GM10248 (cell line): ENCODE measurements at regions not wholly inside any gene's neighbourhood (a gene's known extent, or its start where the extent isn't known, plus 50 kb on each side); places are given as distances from the start of the nearest gene placed in this dataset.

Source experiments
- CTCF ChIA-PET: fragments of 300-600 bp; sonication (Branson Sonifier 250); formaldehyde crosslinking; extraction: SDS; loops from one replicate; lab custom pipeline; 2021; ENCODE audit warnings: antibody characterized with exemption; lab: Yijun Ruan, JAX
- POLR2A ChIA-PET: fragments of 350-650 bp; sonication (Branson Sonifier 250); formaldehyde crosslinking; extraction: SDS; loops from one replicate; lab custom pipeline; 2020; ENCODE audit warnings: antibody characterized with exemption; lab: Yijun Ruan, JAX
- DNase-seq: peaks from one replicate; pipeline ENCODE4 v3.0.0; 2012; ENCODE audit errors: extremely low spot score
- CTCF ChIP-seq: IDR thresholded peaks from 2 replicates; pipeline ENCODE4 v1.5.1; 2012; ENCODE audit warnings: mild to moderate bottlenecking, low read depth; ENCODE audit errors: extremely low read depth, missing control alignments, control extremely low read depth

- no peak for DNase-seq
- no peak for TF ChIP-seq CTCF
- ChIA-PET CTCF (interaction anchor here (1.1 kb wide), 1 partner anchor 80 kb away, joined by 3 read pairs; no protein-coding TSS in a partner anchor), POLR2A (no interaction called here)
Observed at GRCh38 chr10:61343796-61344195, 109.4 kb downstream of the TMEM26 start.

GRCh38 chr10:61342858-61343572 is 110.2 kb downstream of the TMEM26 start:
- POLR2A ChIA-PET = no interaction called here
- CTCF ChIA-PET = interaction anchor here (1.1 kb wide), 1 partner anchor 79 kb away, joined by 3 read pairs; no protein-coding TSS in a partner anchor
- no peak for DNase-seq
- TF ChIP-seq CTCF = no peak

- ChIA-PET POLR2A (no interaction called here), CTCF (interaction anchor here (1.6 kb wide), 1 partner anchor 9 kb away, joined by 5 read pairs; no protein-coding TSS in a partner anchor)
- no peak for DNase-seq
- TF ChIP-seq CTCF = no peak
Observed at GRCh38 chr10:61341008-61341407, 112.2 kb downstream of the TMEM26 start.

- DNase-seq = no peak
- POLR2A ChIA-PET = no interaction called here
- CTCF ChIA-PET = interaction anchor here (1.4 to 1.6 kb wide), 2 partner anchors 9 to 12 kb away, joined by 3 to 5 read pairs; no protein-coding TSS in a partner anchor
- no peak for TF ChIP-seq CTCF
Observed at GRCh38 chr10:61338146-61338545, 115.0 kb downstream of the TMEM26 start.

GRCh38 chr10:61337741-61338140 is 115.4 kb downstream of the TMEM26 start:
- ChIA-PET CTCF (interaction anchor here (1.4 to 1.6 kb wide), 2 partner anchors 9 to 12 kb away, joined by 3 to 5 read pairs; no protein-coding TSS in a partner anchor), POLR2A (no interaction called here)
- no peak for TF ChIP-seq CTCF
- no peak for DNase-seq

GRCh38 chr10:61336831-61337230 is 116.3 kb downstream of the TMEM26 start:
- ChIA-PET POLR2A (no interaction called here), CTCF (interaction anchor here (1.6 kb wide), 1 partner anchor 10 kb away, joined by 3 read pairs; no protein-coding TSS in a partner anchor)
- no peak for TF ChIP-seq CTCF
- no peak for DNase-seq
